Activated naive CD8-positive, alpha-beta T cell treated with anti-CD3 and anti-CD28 coated beads for 36 hours (primary cell): ENCODE measurements at regions not wholly inside any gene's neighbourhood (a gene's known extent, or its start where the extent isn't known, plus 50 kb on each side); places are given as distances from the start of the nearest gene placed in this dataset.

Experiments
- DNase-seq: peaks from one replicate; pipeline ENCODE4 v3.0.0; 2021
- H3K27ac Mint-ChIP-seq: one replicate; pipeline ENCODE4 v1.8.0; 2022; ENCODE audit warnings: mild to moderate bottlenecking, moderate library complexity, mixed read lengths
- H3K27me3 Mint-ChIP-seq: one replicate; pipeline ENCODE4 v1.8.0; 2022; ENCODE audit warnings: mild to moderate bottlenecking, mixed read lengths
- H3K36me3 Mint-ChIP-seq: one replicate; pipeline ENCODE4 v1.8.0; 2021; ENCODE audit warnings: mild to moderate bottlenecking, mixed read lengths
- H3K4me1 Mint-ChIP-seq: one replicate; pipeline ENCODE4 v1.8.0; 2021; ENCODE audit warnings: mixed read lengths
- H3K4me3 Mint-ChIP-seq: one replicate; pipeline ENCODE4 v1.8.0; 2022; ENCODE audit warnings: mild to moderate bottlenecking, moderate library complexity, mixed read lengths
- H3K9me3 Mint-ChIP-seq: one replicate; pipeline ENCODE4 v1.8.0; 2022; ENCODE audit warnings: mixed read lengths

GRCh38 chr2:116645155-116645554, 1169.3 kb upstream of the DDX18 start:
- Mint-ChIP-seq H3K4me1 (no peaks in the 10 kb centered on the region), H3K9me3 (no peaks in the 10 kb centered on the region), H3K27me3 (no peaks in the 10 kb centered on the region), H3K36me3 (no peaks in the 10 kb centered on the region), H3K27ac (no peak overlapping the region), H3K4me3 (no peak overlapping the region)
- no peak for DNase-seq

- Mint-ChIP-seq H3K36me3 (no peaks in the 10 kb centered on the region), H3K4me1 (no peaks in the 10 kb centered on the region), H3K27me3 (no peaks in the 10 kb centered on the region), H3K4me3 (no peak overlapping the region), H3K27ac (no peak overlapping the region), H3K9me3 (peaks cover 11% of the 10 kb centered on the region)
- DNase-seq = no peak
Observed at GRCh38 chr2:116668691-116669090, 1145.8 kb upstream of the DDX18 start.

DNA sequence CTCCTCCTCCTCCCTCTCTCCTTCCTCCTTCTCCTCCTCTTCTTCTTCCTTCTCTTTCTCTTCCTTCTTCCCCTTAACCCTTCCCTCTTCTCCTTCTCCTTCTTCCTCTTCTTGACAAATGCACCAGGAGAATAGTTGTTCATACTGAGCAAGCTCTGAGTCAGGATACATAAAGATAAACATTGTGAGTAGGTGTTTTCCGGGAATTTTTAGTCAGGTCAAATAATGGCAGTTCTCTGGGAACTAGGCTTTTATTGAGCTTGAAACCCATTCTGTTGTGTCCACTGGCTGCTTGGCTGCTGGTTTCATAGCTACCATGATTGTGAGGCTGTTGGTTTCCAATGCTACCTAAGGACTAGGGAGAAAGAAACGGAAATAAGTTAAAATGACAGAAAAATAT, 1144.7 kb upstream of the DDX18 start:
- peaks cover 11% of the 10 kb centered on the region for H3K9me3 Mint-ChIP-seq
- no peaks in the 10 kb centered on the region for H3K4me1 Mint-ChIP-seq
- no peak overlapping the region for H3K4me3 Mint-ChIP-seq
- no peak overlapping the region for H3K27ac Mint-ChIP-seq
- no peak for DNase-seq
- H3K27me3 Mint-ChIP-seq = no peaks in the 10 kb centered on the region
- H3K36me3 Mint-ChIP-seq = no peaks in the 10 kb centered on the region

GRCh38 chr2:116674188-116674587, 1140.3 kb upstream of the DDX18 start:
- no peak overlapping the region for H3K27ac Mint-ChIP-seq
- no peaks in the 10 kb centered on the region for H3K4me1 Mint-ChIP-seq
- no peaks in the 10 kb centered on the region for H3K27me3 Mint-ChIP-seq
- peaks cover 4% of the 10 kb centered on the region for H3K9me3 Mint-ChIP-seq
- no peaks in the 10 kb centered on the region for H3K36me3 Mint-ChIP-seq
- no peak overlapping the region for H3K4me3 Mint-ChIP-seq
- DNase-seq = no peak

DNA sequence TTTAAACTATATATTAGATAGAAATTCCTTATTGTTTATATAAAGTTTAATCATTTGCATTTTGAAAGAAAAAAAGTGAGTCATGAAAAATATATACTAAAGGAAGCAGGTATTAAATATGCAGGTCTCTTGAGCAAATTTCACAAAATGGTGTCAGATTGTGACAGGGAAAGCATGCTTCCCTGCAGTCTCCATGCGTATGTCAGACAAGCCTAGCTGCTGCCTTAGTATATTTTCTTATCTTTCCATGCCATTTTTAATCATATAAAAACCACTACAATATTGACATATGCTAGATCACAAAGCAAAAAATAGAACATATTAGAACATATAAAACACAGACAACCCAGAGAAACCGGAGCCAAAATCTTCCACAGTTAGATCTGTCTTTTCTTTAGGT, 1137.7 kb upstream of the DDX18 start:
- Mint-ChIP-seq H3K4me1 (no peaks in the 10 kb centered on the region), H3K36me3 (no peaks in the 10 kb centered on the region), H3K27ac (no peak overlapping the region), H3K4me3 (no peak overlapping the region), H3K27me3 (no peaks in the 10 kb centered on the region), H3K9me3 (peaks cover 5% of the 10 kb centered on the region)
- DNase-seq = no peak

GRCh38 chr2:116680256-116680936, 1134.1 kb upstream of the DDX18 start:
- no peak for DNase-seq
- no peak overlapping the region for H3K27ac Mint-ChIP-seq
- H3K9me3 Mint-ChIP-seq = peaks cover 3% of the 10 kb centered on the region
- no peaks in the 10 kb centered on the region for H3K36me3 Mint-ChIP-seq
- H3K4me1 Mint-ChIP-seq = no peaks in the 10 kb centered on the region
- no peaks in the 10 kb centered on the region for H3K27me3 Mint-ChIP-seq
- no peak overlapping the region for H3K4me3 Mint-ChIP-seq

- DNase-seq = no peak
- Mint-ChIP-seq H3K4me3 (no peak overlapping the region), H3K4me1 (no peaks in the 10 kb centered on the region), H3K27ac (no peak overlapping the region), H3K36me3 (no peaks in the 10 kb centered on the region), H3K9me3 (no peaks in the 10 kb centered on the region), H3K27me3 (no peaks in the 10 kb centered on the region)
Observed at GRCh38 chr2:116687371-116687770, 1127.1 kb upstream of the DDX18 start.

DNA sequence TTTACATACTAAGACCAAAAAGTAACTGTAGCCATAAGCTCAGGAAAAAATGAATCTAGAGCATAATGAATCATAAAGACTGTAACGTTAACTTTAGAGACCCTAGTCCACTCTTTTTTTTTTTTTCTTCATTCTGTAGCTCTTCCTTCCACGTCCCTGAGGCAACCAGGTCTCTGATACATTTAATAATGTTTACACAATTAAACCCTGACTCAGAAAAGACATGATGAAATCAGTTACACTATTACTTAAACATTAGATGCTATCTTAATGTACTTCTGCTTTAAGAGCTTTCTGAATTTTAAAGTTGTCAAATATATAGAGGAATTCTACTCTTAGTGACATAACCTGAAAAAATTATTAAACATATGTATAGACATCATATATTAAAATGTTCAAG, 1121.5 kb upstream of the DDX18 start:
- Mint-ChIP-seq H3K4me3 (no peak overlapping the region), H3K9me3 (no peaks in the 10 kb centered on the region), H3K4me1 (no peaks in the 10 kb centered on the region)

GRCh38 chr2:116696223-116696622, 1118.3 kb upstream of the DDX18 start:
- no peak overlapping the region for H3K4me3 Mint-ChIP-seq
- no peaks in the 10 kb centered on the region for H3K36me3 Mint-ChIP-seq
- DNase-seq = no peak
- no peak overlapping the region for H3K27ac Mint-ChIP-seq
- H3K9me3 Mint-ChIP-seq = no peaks in the 10 kb centered on the region
- H3K27me3 Mint-ChIP-seq = no peaks in the 10 kb centered on the region
- no peaks in the 10 kb centered on the region for H3K4me1 Mint-ChIP-seq

More for the DNA sequence above, 1121.5 kb upstream of the DDX18 start:
- DNase-seq = no peak
- no peaks in the 10 kb centered on the region for H3K36me3 Mint-ChIP-seq
- H3K27ac Mint-ChIP-seq = no peak overlapping the region
- no peaks in the 10 kb centered on the region for H3K27me3 Mint-ChIP-seq

GRCh38 chr2:116696903-116697302, 1117.6 kb upstream of the DDX18 start:
- no peak overlapping the region for H3K27ac Mint-ChIP-seq
- DNase-seq = no peak
- no peak overlapping the region for H3K4me3 Mint-ChIP-seq
- no peaks in the 10 kb centered on the region for H3K9me3 Mint-ChIP-seq
- no peaks in the 10 kb centered on the region for H3K36me3 Mint-ChIP-seq
- H3K4me1 Mint-ChIP-seq = no peaks in the 10 kb centered on the region
- H3K27me3 Mint-ChIP-seq = no peaks in the 10 kb centered on the region

- DNase-seq = no peak
- no peaks in the 10 kb centered on the region for H3K36me3 Mint-ChIP-seq
- no peaks in the 10 kb centered on the region for H3K9me3 Mint-ChIP-seq
- H3K4me1 Mint-ChIP-seq = no peaks in the 10 kb centered on the region
- no peaks in the 10 kb centered on the region for H3K27me3 Mint-ChIP-seq
- no peak overlapping the region for H3K27ac Mint-ChIP-seq
- no peak overlapping the region for H3K4me3 Mint-ChIP-seq
Observed at GRCh38 chr2:116706396-116706795, 1108.1 kb upstream of the DDX18 start.

GRCh38 chr2:116716038-116716437, 1098.5 kb upstream of the DDX18 start:
- no peak overlapping the region for H3K4me3 Mint-ChIP-seq
- peaks cover 8% of the 10 kb centered on the region for H3K9me3 Mint-ChIP-seq
- H3K27ac Mint-ChIP-seq = no peak overlapping the region
- no peak for DNase-seq
- H3K27me3 Mint-ChIP-seq = no peaks in the 10 kb centered on the region
- H3K4me1 Mint-ChIP-seq = no peaks in the 10 kb centered on the region
- H3K36me3 Mint-ChIP-seq = no peaks in the 10 kb centered on the region

GRCh38 chr2:116716444-116716843, 1098.0 kb upstream of the DDX18 start:
- Mint-ChIP-seq H3K4me3 (no peak overlapping the region), H3K4me1 (no peaks in the 10 kb centered on the region), H3K27me3 (no peaks in the 10 kb centered on the region), H3K36me3 (no peaks in the 10 kb centered on the region), H3K27ac (no peak overlapping the region), H3K9me3 (peaks cover 8% of the 10 kb centered on the region)
- no peak for DNase-seq

- no peaks in the 10 kb centered on the region for H3K36me3 Mint-ChIP-seq
- H3K27me3 Mint-ChIP-seq = no peaks in the 10 kb centered on the region
- no peaks in the 10 kb centered on the region for H3K4me1 Mint-ChIP-seq
- H3K9me3 Mint-ChIP-seq = peaks cover 8% of the 10 kb centered on the region
- no peak for DNase-seq
- H3K27ac Mint-ChIP-seq = no peak overlapping the region
- H3K4me3 Mint-ChIP-seq = no peak overlapping the region
Observed at GRCh38 chr2:116717832-116718231, 1096.7 kb upstream of the DDX18 start.

GRCh38 chr2:116718451-116718850, 1096.0 kb upstream of the DDX18 start:
- Mint-ChIP-seq H3K4me1 (no peaks in the 10 kb centered on the region), H3K36me3 (no peaks in the 10 kb centered on the region), H3K27me3 (no peaks in the 10 kb centered on the region), H3K4me3 (no peak overlapping the region), H3K9me3 (peaks cover 6% of the 10 kb centered on the region), H3K27ac (no peak overlapping the region)
- no peak for DNase-seq

DNA sequence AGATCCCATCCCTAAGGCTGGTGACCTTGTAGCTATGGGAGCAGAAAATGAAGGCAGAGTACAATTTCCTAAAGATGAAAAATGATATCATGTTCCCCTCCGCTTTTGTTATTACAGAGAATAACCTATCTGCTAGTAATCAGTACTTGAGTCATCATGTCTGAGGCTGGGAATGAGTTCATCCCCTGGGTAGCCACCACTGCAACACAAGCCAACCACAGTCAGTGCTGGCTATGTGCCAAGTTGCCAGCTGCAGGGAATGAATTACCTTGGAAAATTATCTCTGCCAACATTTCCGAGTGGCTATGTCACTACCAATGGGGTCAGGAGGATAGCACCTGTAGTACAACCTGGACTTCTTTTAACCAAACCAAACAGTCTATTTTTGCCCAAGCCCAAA, 1094.7 kb upstream of the DDX18 start:
- Mint-ChIP-seq H3K9me3 (peaks cover 6% of the 10 kb centered on the region), H3K27ac (no peak overlapping the region), H3K36me3 (no peaks in the 10 kb centered on the region), H3K4me3 (no peak overlapping the region), H3K4me1 (no peaks in the 10 kb centered on the region), H3K27me3 (no peaks in the 10 kb centered on the region)
- no peak for DNase-seq
